IMR-90 (cell line): ENCODE measurements at regions not wholly inside any gene's neighbourhood (a gene's known extent, or its start where the extent isn't known, plus 50 kb on each side); places are given as distances from the start of the nearest gene placed in this dataset.

Source experiments
- ATAC-seq: fragments of 200-7000 bp; cut with Tn5 transposase; 2 replicates; pipeline ENCODE4 v1.9.1; 2020; ENCODE audit warnings: low read depth, mild to moderate bottlenecking, moderate library complexity
- BruUV-seq: library from RNA; stranded (reverse); fragments of 400-500 nt; replicated peaks from 2 replicates; lab custom pipeline; 2021; lab: Mats Ljungman, UMichigan
- CTCF ChIA-PET: fragments of 300-600 bp; formaldehyde crosslinking; extraction: SDS; loops from one replicate; lab custom pipeline; 2021; ENCODE audit warnings: antibody characterized with exemption; lab: Yijun Ruan, JAX
- POLR2A ChIA-PET: fragments of 300-600 bp; sonication (Branson Sonifier 250); formaldehyde crosslinking; loops from one replicate; lab custom pipeline; 2022; ENCODE audit warnings: antibody characterized with exemption; ENCODE audit not compliant: unreplicated experiment; lab: Charles Lee
- DNase-seq: peaks from one replicate; pipeline ENCODE4 v3.0.0; 2013
- H2AFZ ChIP-seq: replicated peaks from 2 replicates; pipeline ENCODE3; 2013; ENCODE audit warnings: low read length, mild to moderate bottlenecking; ENCODE audit not compliant: poor library complexity
- H2AK5ac ChIP-seq: 2 replicates; pipeline ENCODE4 v1.6.1; 2013; ENCODE audit warnings: low read depth, low read length, inconsistent platforms
- H2AK9ac ChIP-seq: replicated peaks from 2 replicates; pipeline ENCODE3; 2013; ENCODE audit warnings: mild to moderate bottlenecking, low read depth, low read length, moderate library complexity; ENCODE audit not compliant: poor library complexity
- H2BK120ac ChIP-seq: 2 replicates; pipeline ENCODE4 v1.6.1; 2013; ENCODE audit warnings: low read depth, low read length, inconsistent platforms
- H2BK15ac ChIP-seq: 3 replicates; pipeline ENCODE4 v1.6.1; 2013; ENCODE audit warnings: low read depth, low read length, inconsistent platforms
- H2BK20ac ChIP-seq: 2 replicates; pipeline ENCODE4 v1.6.1; 2013; ENCODE audit warnings: low read depth, mild to moderate bottlenecking, inconsistent platforms, low read length, moderate library complexity
- H2BK5ac ChIP-seq: 2 replicates; pipeline ENCODE4 v1.6.1; 2013; ENCODE audit warnings: mild to moderate bottlenecking, low read depth, low read length, inconsistent platforms; ENCODE audit not compliant: poor library complexity, severe bottlenecking
- H3K14ac ChIP-seq: replicated peaks from 2 replicates; pipeline ENCODE4 v1.6.1; 2013; ENCODE audit warnings: low read depth, low read length, inconsistent platforms
- H3K18ac ChIP-seq: 2 replicates; pipeline ENCODE4 v1.6.1; 2013; ENCODE audit warnings: low read depth, low read length, control low read depth
- H3K23ac ChIP-seq: 2 replicates; pipeline ENCODE4 v1.6.1; 2013; ENCODE audit warnings: low read depth, low read length, inconsistent platforms
- H3K27ac ChIP-seq: 2 replicates; pipeline ENCODE4 v1.5.1; 2013; ENCODE audit warnings: mild to moderate bottlenecking, control low read depth, low read length; ENCODE audit not compliant: insufficient read depth
- H3K27me3 ChIP-seq: 2 replicates; pipeline ENCODE4 v1.6.1; 2013; ENCODE audit warnings: low read length; ENCODE audit not compliant: control insufficient read depth, insufficient read depth
- H3K36me3 ChIP-seq: 2 replicates; pipeline ENCODE4 v1.6.1; 2013; ENCODE audit warnings: low read length, mixed read lengths; ENCODE audit not compliant: control insufficient read depth, insufficient read depth
- H3K4ac ChIP-seq: 2 replicates; pipeline ENCODE4 v1.6.1; 2013; ENCODE audit warnings: low read depth, low read length, inconsistent platforms
- H3K4me1 ChIP-seq: 2 replicates; pipeline ENCODE4 v1.6.1; 2013; ENCODE audit warnings: low read length, mixed read lengths; ENCODE audit not compliant: control insufficient read depth, insufficient read depth
- H3K4me2 ChIP-seq: 2 replicates; pipeline ENCODE4 v1.6.1; 2013; ENCODE audit warnings: low read depth, mild to moderate bottlenecking, control low read depth, low read length, moderate library complexity
- H3K4me3 ChIP-seq: 2 replicates; pipeline ENCODE4 v1.5.1; 2013; ENCODE audit warnings: low read depth, mild to moderate bottlenecking, control low read depth, low read length, moderate library complexity; ENCODE audit not compliant: insufficient read depth
- H3K56ac ChIP-seq: 2 replicates; pipeline ENCODE4 v1.6.1; 2013; ENCODE audit warnings: low read length, inconsistent platforms; ENCODE audit not compliant: insufficient read depth; ENCODE audit errors: extremely low read depth
- H3K79me1 ChIP-seq, 2 experiments: 2 replicates each; pipeline ENCODE4 v1.6.1; 2013; ENCODE audit warnings: low read length in 2 of 2, inconsistent platforms in 1 of 2, low read depth in 1 of 2
- H3K9ac ChIP-seq: 2 replicates; pipeline ENCODE4 v1.6.1; 2013; ENCODE audit warnings: low read depth, low read length, control low read depth
- H3K9me1 ChIP-seq: 2 replicates; pipeline ENCODE4 v1.6.1; 2013; ENCODE audit warnings: low read length, inconsistent platforms; ENCODE audit not compliant: insufficient read depth
- H3K9me3 ChIP-seq: 2 replicates; pipeline ENCODE4 v1.6.1; 2013; ENCODE audit warnings: low read length; ENCODE audit not compliant: control insufficient read depth, insufficient read depth
- H4K20me1 ChIP-seq: 2 replicates; pipeline ENCODE4 v1.6.1; 2013; ENCODE audit warnings: low read length, inconsistent platforms; ENCODE audit not compliant: insufficient read depth
- H4K5ac ChIP-seq: 2 replicates; pipeline ENCODE4 v1.6.1; 2013; ENCODE audit warnings: mild to moderate bottlenecking, low read depth, low read length, control low read depth
- H4K8ac ChIP-seq, 2 experiments: 2 replicates each; pipeline ENCODE4 v1.6.1; 2013; ENCODE audit warnings: low read depth in 2 of 2, low read length in 2 of 2, control low read depth in 1 of 2, inconsistent platforms in 1 of 2
- H4K91ac ChIP-seq: 2 replicates; pipeline ENCODE4 v1.6.1; 2013; ENCODE audit warnings: low read depth, low read length, inconsistent platforms; ENCODE audit not compliant: insufficient read depth
- ELK1 ChIP-seq: fragments of 150-350 bp; IDR thresholded peaks from 2 replicates; pipeline ENCODE4 v1.6.1; 2016; ENCODE audit warnings: low read depth, mild to moderate bottlenecking, low read length, moderate library complexity, borderline replicate concordance
- FOS ChIP-seq: fragments of 150-350 bp; IDR thresholded peaks from 2 replicates; pipeline ENCODE4 v1.6.1; 2016; ENCODE audit warnings: low read depth, low read length
- MXI1 ChIP-seq: IDR thresholded peaks from 2 replicates; pipeline ENCODE4 v1.6.1; 2012; ENCODE audit warnings: low read depth, mild to moderate bottlenecking, low read length, moderate library complexity, borderline replicate concordance
- RFX5 ChIP-seq: IDR thresholded peaks from 2 replicates; pipeline ENCODE4 v1.8.0; 2012; ENCODE audit warnings: low read depth, mild to moderate bottlenecking, low read length, moderate library complexity
- WGBS, 2 experiments: methylation state at CpG; one replicate each; pipeline versions ENCODE4 v1.1.5 to v1.1.7; 2013; ENCODE audit warnings: missing lambda C conversion rate in 2 of 2; ENCODE audit not compliant: insufficient read length in 1 of 2; ENCODE audit errors: extremely low coverage in 2 of 2; 5-methylcytosine and 5-hydroxymethylcytosine counted together
- dilution Hi-C: fragments of 300-500 bp; cut with HindIII; formaldehyde crosslinking; loops from one replicate; pipeline ENCODE4 v1.14.3; 2018; ENCODE audit warnings: low sequenced_read_pairs; ENCODE audit not compliant: unreplicated experiment
- in situ Hi-C: fragments of 300-500 bp; cut with MboI; formaldehyde crosslinking; loops from 3 replicates; pipeline ENCODE4 v1.14.3; 2019; ENCODE audit warnings: low sequenced_read_pairs, inconsistent platforms, mixed read lengths
- intact Hi-C: fragments of 100-400 bp; cut with micrococcal nuclease; formaldehyde crosslinking; loops from 2 replicates; pipeline ENCODE4 v1.10.0; 2022
- TF ChIP-seq, protein P1 (sequence below): conservative IDR thresholded peaks from 2 replicates; pipeline ENCODE4 v1.5.1; 2012; ENCODE audit warnings: mild to moderate bottlenecking, low read depth, low read length, improper control_type of control experiment

DNA sequence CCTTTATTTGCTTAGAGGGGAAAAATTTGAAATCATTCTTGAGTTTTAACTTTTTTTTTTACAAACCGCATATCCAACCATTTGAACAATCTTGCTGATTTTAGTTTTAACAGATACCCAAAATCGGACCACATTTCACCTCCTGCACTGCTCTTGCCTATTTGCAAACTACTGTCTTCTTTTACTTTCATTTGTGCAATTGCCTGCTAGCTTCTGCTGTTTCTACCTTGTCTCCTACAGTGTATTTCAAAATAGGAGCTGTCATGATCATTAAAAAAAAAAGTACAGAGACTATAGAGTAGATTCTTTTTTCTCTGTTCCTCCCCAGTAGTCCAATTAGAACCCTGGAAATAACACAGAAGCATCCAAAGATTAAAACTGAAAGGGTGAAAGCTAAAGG lies 1081.2 kb downstream of the SOCS6 start:
- BruUV-seq: no TSS peak
- in situ Hi-C loops: no loop called here
- CTCF ChIA-PET: no interaction called here

More for the DNA sequence above, 1081.2 kb downstream of the SOCS6 start:
- Histone ChIP-seq H3K9me3 (peaks cover 11% of the 10 kb centered on the region; the same call in 1 of the 2 replicates), H2BK20ac (no peak overlapping the region), H3K9ac (no peak overlapping the region), H2BK120ac (no peak overlapping the region), H3K4me2 (no peak overlapping the region), H4K5ac (no peak overlapping the region), H3K18ac (no peak overlapping the region), H2BK15ac (no peak overlapping the region), H3K4me1 (no peaks in the 10 kb centered on the region), H3K79me1 (no peaks in the 10 kb centered on the region), H2AK9ac (no peak overlapping the region), H3K23ac (no peak overlapping the region), H2AK5ac (no peak overlapping the region), H3K4me3 (no peak overlapping the region), H3K27me3 (no peaks in the 10 kb centered on the region), H4K91ac (no peak overlapping the region), H2BK5ac (no peak overlapping the region), H3K27ac (no peak overlapping the region), H4K8ac (no peak overlapping the region), H3K14ac (no peak overlapping the region), H2AFZ (no peak overlapping the region), H4K20me1 (no peaks in the 10 kb centered on the region), H3K4ac (no peak overlapping the region), H3K9me1 (no peaks in the 10 kb centered on the region), H3K36me3 (no peaks in the 10 kb centered on the region), H3K56ac (no peak overlapping the region)
- intact Hi-C loops: no loop called here
- dilution Hi-C loops: no loop called here
- no peak for ATAC-seq
- POLR2A ChIA-PET: no interaction called here
- no peak for DNase-seq
- WGBS, 2 experiments: no CpG with 5 or more reads among the region's 2 CpGs
- TF ChIP-seq FOS: no peak
- TF ChIP-seq MXI1: no peak
- TF ChIP-seq, protein P1, sequence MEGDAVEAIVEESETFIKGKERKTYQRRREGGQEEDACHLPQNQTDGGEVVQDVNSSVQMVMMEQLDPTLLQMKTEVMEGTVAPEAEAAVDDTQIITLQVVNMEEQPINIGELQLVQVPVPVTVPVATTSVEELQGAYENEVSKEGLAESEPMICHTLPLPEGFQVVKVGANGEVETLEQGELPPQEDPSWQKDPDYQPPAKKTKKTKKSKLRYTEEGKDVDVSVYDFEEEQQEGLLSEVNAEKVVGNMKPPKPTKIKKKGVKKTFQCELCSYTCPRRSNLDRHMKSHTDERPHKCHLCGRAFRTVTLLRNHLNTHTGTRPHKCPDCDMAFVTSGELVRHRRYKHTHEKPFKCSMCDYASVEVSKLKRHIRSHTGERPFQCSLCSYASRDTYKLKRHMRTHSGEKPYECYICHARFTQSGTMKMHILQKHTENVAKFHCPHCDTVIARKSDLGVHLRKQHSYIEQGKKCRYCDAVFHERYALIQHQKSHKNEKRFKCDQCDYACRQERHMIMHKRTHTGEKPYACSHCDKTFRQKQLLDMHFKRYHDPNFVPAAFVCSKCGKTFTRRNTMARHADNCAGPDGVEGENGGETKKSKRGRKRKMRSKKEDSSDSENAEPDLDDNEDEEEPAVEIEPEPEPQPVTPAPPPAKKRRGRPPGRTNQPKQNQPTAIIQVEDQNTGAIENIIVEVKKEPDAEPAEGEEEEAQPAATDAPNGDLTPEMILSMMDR: no peak
- TF ChIP-seq RFX5: no peak
- no peak for TF ChIP-seq ELK1
